ENCODE measurements at regions not wholly inside any gene's neighbourhood (a gene's known extent, or its start where the extent isn't known, plus 50 kb on each side); places are given as distances from the start of the nearest gene placed in this dataset.

GRCh38 chr16:77556201-77556873, 121.5 kb upstream of the ADAMTS18 start:
- H3K4me1 ChIP-seq, result peaks cover 0 to 4% (median 0%) of the 10 kb centered on the region in 4 donors
- H3K27ac ChIP-seq, result no peak overlapping the region
- no peak for TF ChIP-seq EP300 (IDR thresholded peaks at IDR 0.05)
- no peak for TF ChIP-seq CTCF (IDR thresholded peaks at IDR 0.05)
- TF ChIP-seq POLR2A (IDR thresholded peaks at IDR 0.05), result no peak
- no peaks in the 10 kb centered on the region for H3K27me3 ChIP-seq
- no peak for DNase-seq (ENCODE audit: low spot score in 2 of 2)
- H3K4me3 ChIP-seq, result no peak overlapping the region
- no peaks in the 10 kb centered on the region for H3K36me3 ChIP-seq
- 61 to 66% methylated on average over 10 of the region's 10 CpGs for WGBS, 2 donors
- no peaks in the 10 kb centered on the region for H3K9me3 ChIP-seq

- DNase-seq (ENCODE audit: low spot score in 2 of 2), result no peak
- WGBS, 2 donors, result 30 to 81% methylated on average over 2 of the region's 2 CpGs
- no peak for TF ChIP-seq POLR2A (IDR thresholded peaks at IDR 0.05)
- TF ChIP-seq EP300 (IDR thresholded peaks at IDR 0.05), result no peak
- no peak for TF ChIP-seq CTCF (IDR thresholded peaks at IDR 0.05)
- Histone ChIP-seq H3K9me3 (no peaks in the 10 kb centered on the region), H3K4me1 (peaks cover 0 to 4% (median 0%) of the 10 kb centered on the region in 4 donors), H3K36me3 (no peaks in the 10 kb centered on the region), H3K27ac (no peak overlapping the region), H3K4me3 (no peak overlapping the region), H3K27me3 (no peaks in the 10 kb centered on the region)
Observed at GRCh38 chr16:77557385-77557784, 122.6 kb upstream of the ADAMTS18 start.

- Histone ChIP-seq H3K27ac (no peak overlapping the region), H3K27me3 (no peaks in the 10 kb centered on the region), H3K4me1 (no peaks in the 10 kb centered on the region), H3K9me3 (no peaks in the 10 kb centered on the region), H3K4me3 (no peak overlapping the region), H3K36me3 (no peaks in the 10 kb centered on the region)
- TF ChIP-seq CTCF (IDR thresholded peaks at IDR 0.05), result no peak
- TF ChIP-seq POLR2A (IDR thresholded peaks at IDR 0.05), result no peak
- no peak for TF ChIP-seq EP300 (IDR thresholded peaks at IDR 0.05)
- 74 to 77% methylated on average over 2 of the region's 2 CpGs for WGBS, 2 donors
- no peak for DNase-seq (ENCODE audit: low spot score in 2 of 2)
Observed at GRCh38 chr16:77558786-77559185, 124.0 kb upstream of the ADAMTS18 start.

GRCh38 chr16:77562497-77562896, 127.7 kb upstream of the ADAMTS18 start:
- H3K4me1 ChIP-seq, result no peaks in the 10 kb centered on the region
- no peaks in the 10 kb centered on the region for H3K36me3 ChIP-seq
- no peak overlapping the region for H3K27ac ChIP-seq
- no peak for DNase-seq (ENCODE audit: low spot score in 2 of 2)
- H3K27me3 ChIP-seq, result no peaks in the 10 kb centered on the region
- H3K9me3 ChIP-seq, result no peaks in the 10 kb centered on the region
- TF ChIP-seq EP300 (IDR thresholded peaks at IDR 0.05) (no peak), CTCF (IDR thresholded peaks at IDR 0.05) (no peak), POLR2A (IDR thresholded peaks at IDR 0.05) (no peak)
- H3K4me3 ChIP-seq, result no peak overlapping the region

GRCh38 chr16:77564791-77565390, 130.1 kb upstream of the ADAMTS18 start:
- Histone ChIP-seq H3K36me3 (no peaks in the 10 kb centered on the region), H3K9me3 (no peaks in the 10 kb centered on the region), H3K4me1 (no peaks in the 10 kb centered on the region), H3K4me3 (no peak overlapping the region), H3K27ac (no peak overlapping the region), H3K27me3 (no peaks in the 10 kb centered on the region)
- DNase-seq (ENCODE audit: low spot score in 2 of 2), result no peak
- TF ChIP-seq POLR2A (IDR thresholded peaks at IDR 0.05) (no peak), EP300 (IDR thresholded peaks at IDR 0.05) (no peak), CTCF (IDR thresholded peaks at IDR 0.05) (no peak)
- WGBS, 2 donors, result 40 to 50% methylated on average over 5 of the region's 5 CpGs
